CD4-positive, alpha-beta T cell (primary cell): ENCODE measurements at regions not wholly inside any gene's neighbourhood (a gene's known extent, or its start where the extent isn't known, plus 50 kb on each side); places are given as distances from the start of the nearest gene placed in this dataset.
A peak's percentile ranks its signal among the peaks of the same experiment; 100 is the strongest.

Experiments used
- ATAC-seq: fragments of 200-7000 bp; cut with Tn5 transposase; one replicate; pipeline ENCODE4 v1.10.0; 2022; ENCODE audit warnings: mild to moderate bottlenecking; ENCODE audit not compliant: poor library complexity
- CTCF ChIA-PET: fragments of 350-600 bp; sonication (Branson Sonifier 250); formaldehyde crosslinking; loops from one replicate; lab custom pipeline; 2021; ENCODE audit warnings: antibody characterized with exemption, inconsistent platforms; lab: Charles Lee
- POLR2A ChIA-PET: fragments of 350-600 bp; sonication (Branson Sonifier 250); formaldehyde crosslinking; loops from one replicate; lab custom pipeline; 2021; ENCODE audit warnings: antibody characterized with exemption, inconsistent platforms; lab: Charles Lee
- DNase-seq, 14 experiments: peaks; one replicate each; pipeline ENCODE4 v3.0.0-alpha.2; 2013 to 2020; ENCODE audit warnings: mixed read lengths in 2 of 14
- H3K27ac ChIP-seq, 2 donors: one replicate each; pipeline versions ENCODE4 v1.5.1 to v1.7.0; 2013; ENCODE audit warnings: low read length in 2 of 2, low read depth in 1 of 2, mild to moderate bottlenecking in 1 of 2
- H3K27me3 ChIP-seq, 2 experiments: 1 replicate in 1 of 2; 2 replicates in 1 of 2; pipeline versions ENCODE4 v1.6.1 to v1.7.0; 2013; ENCODE audit warnings: low read length in 2 of 2, control low read depth in 1 of 2, mild to moderate bottlenecking in 1 of 2, moderate library complexity in 1 of 2; ENCODE audit not compliant: insufficient read depth in 2 of 2, control insufficient read depth in 1 of 2
- H3K36me3 ChIP-seq: one replicate; pipeline ENCODE4 v1.6.1; 2013; ENCODE audit warnings: low read length, control low read depth; ENCODE audit not compliant: insufficient read depth
- H3K4me1 ChIP-seq: one replicate; pipeline ENCODE4 v1.6.1; 2013; ENCODE audit warnings: low read length, control low read depth; ENCODE audit not compliant: insufficient read depth
- H3K4me3 ChIP-seq: one replicate; pipeline ENCODE4 v1.5.1; 2013; ENCODE audit warnings: mild to moderate bottlenecking, low read length, moderate library complexity
- H3K9me3 ChIP-seq, 2 experiments: 1 replicate in 1 of 2; 2 replicates in 1 of 2; pipeline versions ENCODE4 v1.6.1 to v1.7.0; 2013; ENCODE audit warnings: low read length in 2 of 2, mild to moderate bottlenecking in 2 of 2, control low read depth in 1 of 2, moderate library complexity in 1 of 2; ENCODE audit not compliant: control insufficient read depth in 1 of 2, insufficient read depth in 1 of 2
- H3K27ac Mint-ChIP-seq: one replicate; pipeline ENCODE4 v1.8.0; 2020; ENCODE audit warnings: mixed read lengths
- H3K27me3 Mint-ChIP-seq: one replicate; pipeline ENCODE4 v1.8.0; 2021; ENCODE audit warnings: mixed read lengths
- H3K36me3 Mint-ChIP-seq: one replicate; pipeline ENCODE4 v1.8.0; 2021; ENCODE audit warnings: low read depth, mixed read lengths
- H3K4me1 Mint-ChIP-seq: one replicate; pipeline ENCODE4 v1.8.0; 2021; ENCODE audit warnings: low read depth, mixed read lengths
- H3K4me3 Mint-ChIP-seq: one replicate; pipeline ENCODE4 v1.8.0; 2020; ENCODE audit warnings: mild to moderate bottlenecking, mixed read lengths
- H3K9me3 Mint-ChIP-seq: one replicate; pipeline ENCODE4 v1.8.0; 2020; ENCODE audit warnings: mixed read lengths
- CTCF ChIP-seq: fragments of 200-600 bp; IDR thresholded peaks from one replicate; pipeline ENCODE4 v1.8.0; 2022; ENCODE audit warnings: antibody characterized with exemption, mild to moderate bottlenecking
- intact Hi-C, 2 experiments: fragments of 100-400 bp; cut with DNase I in 1 of 2; cut with micrococcal nuclease in 1 of 2; formaldehyde crosslinking; loops; one replicate each; pipeline versions ENCODE4 v1.15.1 to v1.9.0; 2023 to 2025; cut with DNase I, micrococcal nuclease

- CTCF ChIA-PET = no interaction called here
- POLR2A ChIA-PET = no interaction called here
- peak overlapping the region; percentile 68 for H3K4me3 Mint-ChIP-seq
- H3K9me3 Mint-ChIP-seq = no peaks in the 10 kb centered on the region
- intact Hi-C loops = no loop called here
- H3K27me3 Mint-ChIP-seq = peaks cover 52% of the 10 kb centered on the region
- no peaks in the 10 kb centered on the region for H3K36me3 Mint-ChIP-seq
- Histone ChIP-seq H3K27ac (no peak overlapping the region), H3K27me3 (peaks cover 5 to 15% of the 10 kb centered on the region in 2 experiments), H3K36me3 (no peaks in the 10 kb centered on the region), H3K9me3 (peaks cover 0 to 4% of the 10 kb centered on the region in 2 experiments), H3K4me3 (peak overlapping the region; percentile 24), H3K4me1 (peaks cover 7% of the 10 kb centered on the region)
- DNase-seq = peak in 5 of 14 experiments; percentile 1 to 40 (median 10)
- TF ChIP-seq CTCF = no peak
- ATAC-seq = no peak
- H3K27ac Mint-ChIP-seq = no peak overlapping the region
- peaks cover 6% of the 10 kb centered on the region for H3K4me1 Mint-ChIP-seq
Observed at GRCh38 chr5:14011089-14012020, 66.9 kb upstream of the DNAH5 start.

GRCh38 chr5:14009575-14009974 is 65.1 kb upstream of the DNAH5 start:
- Histone ChIP-seq H3K27me3 (peaks cover 5 to 15% of the 10 kb centered on the region in 2 experiments), H3K9me3 (peaks cover 0 to 4% of the 10 kb centered on the region in 2 experiments), H3K4me1 (peaks cover 7% of the 10 kb centered on the region), H3K27ac (no peak overlapping the region), H3K4me3 (no peak overlapping the region), H3K36me3 (no peaks in the 10 kb centered on the region)
- ATAC-seq (no peak), DNase-seq (no peak)
- Mint-ChIP-seq H3K27me3 (peaks cover 42% of the 10 kb centered on the region), H3K4me3 (no peak overlapping the region), H3K36me3 (no peaks in the 10 kb centered on the region), H3K27ac (no peak overlapping the region), H3K9me3 (no peaks in the 10 kb centered on the region), H3K4me1 (peaks cover 6% of the 10 kb centered on the region)
- intact Hi-C loops = no loop called here
- TF ChIP-seq CTCF = no peak
- POLR2A ChIA-PET = no interaction called here
- CTCF ChIA-PET = no interaction called here

GRCh38 chr5:14008819-14009311 is 64.4 kb upstream of the DNAH5 start:
- peaks cover 35% of the 10 kb centered on the region for H3K27me3 Mint-ChIP-seq
- H3K4me1 Mint-ChIP-seq = peaks cover 6% of the 10 kb centered on the region
- H3K27ac Mint-ChIP-seq = no peak overlapping the region
- Histone ChIP-seq H3K9me3 (peaks cover 0 to 4% of the 10 kb centered on the region in 2 experiments), H3K27ac (no peak overlapping the region), H3K36me3 (no peaks in the 10 kb centered on the region), H3K4me3 (no peak overlapping the region), H3K27me3 (peaks cover 5 to 15% of the 10 kb centered on the region in 2 experiments), H3K4me1 (peaks cover 7% of the 10 kb centered on the region)
- no peaks in the 10 kb centered on the region for H3K36me3 Mint-ChIP-seq
- TF ChIP-seq CTCF = no peak
- H3K9me3 Mint-ChIP-seq = no peaks in the 10 kb centered on the region
- CTCF ChIA-PET = no interaction called here
- ATAC-seq (no peak), DNase-seq (no peak)
- intact Hi-C loops = no loop called here
- no peak overlapping the region for H3K4me3 Mint-ChIP-seq
- POLR2A ChIA-PET = no interaction called here
